ENCODE measurements at regions not wholly inside any gene's neighbourhood (a gene's known extent, or its start where the extent isn't known, plus 50 kb on each side); places are given as distances from the start of the nearest gene placed in this dataset.

DNA sequence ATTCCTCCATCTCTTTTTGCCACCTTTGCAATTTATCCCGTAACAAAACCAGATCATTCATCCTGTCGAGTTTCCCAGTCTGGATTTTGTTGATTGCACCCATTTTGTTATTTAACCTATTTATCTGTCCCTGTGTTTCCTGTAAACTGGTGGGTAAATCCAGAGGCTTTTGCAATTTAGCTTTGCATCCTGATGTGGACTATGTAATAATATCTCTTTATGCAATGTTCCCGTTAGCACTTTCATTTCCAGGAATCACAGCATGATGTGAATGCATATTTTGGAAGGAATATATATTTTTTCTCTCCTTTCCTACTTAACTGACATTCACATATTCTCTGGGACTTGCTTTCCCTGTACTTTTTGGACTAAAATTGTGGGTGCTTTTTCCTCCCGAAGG lies 240.3 kb upstream of the GAS1 start:
- POLR2A ChIA-PET: no interaction called here
- no peak for DNase-seq (ENCODE audit: low read depth, low spot score)
- Histone ChIP-seq H3K9ac (ENCODE audit: low read length) (no peak overlapping the region), H3K4me3 (replicated peaks in 1 of 2; ENCODE audit: low read depth in 1 of 2, low read length in 2 of 2) (no peak overlapping the region), H4K20me1 (ENCODE audit: insufficient read depth) (no peaks in the 10 kb centered on the region), H3K9me2 (ENCODE audit: insufficient read depth) (no peaks in the 10 kb centered on the region), H3K4me2 (ENCODE audit: low read length) (no peak overlapping the region), H3K9me3 (ENCODE audit: control insufficient read depth in 1 of 2, insufficient read depth in 1 of 2, low read depth in 1 of 2, low read length in 2 of 2) (no peaks in the 10 kb centered on the region), H2AFZ (ENCODE audit: low read depth, low read length, poor library complexity, severe bottlenecking) (no peak overlapping the region), H3K27ac (ENCODE audit: low read depth, low read length) (no peak overlapping the region), H3K79me2 (ENCODE audit: insufficient read depth, low read length) (no peaks in the 10 kb centered on the region), H3K4me1 (ENCODE audit: control insufficient read depth in 1 of 2, insufficient read depth in 2 of 2, low read length in 2 of 2) (no peaks in the 10 kb centered on the region), H3K27me3 (ENCODE audit: insufficient read depth, low read length) (peaks cover 32% of the 10 kb centered on the region), H3K36me3 (ENCODE audit: control insufficient read depth in 1 of 2, insufficient read depth in 2 of 2, low read length in 2 of 2) (no peaks in the 10 kb centered on the region)
- no TSS peak for BruUV-seq (replicated peaks)
- RAD21 ChIA-PET (ENCODE audit: low non-redundant PET in 1 of 2, low total read pairs in 2 of 2, uncharacterized antibody in 2 of 2, unreplicated experiment in 2 of 2): no interaction called here
- CTCF ChIA-PET: no interaction called here
- intact Hi-C loops (cut with micrococcal nuclease): no loop called here
- no peak for ATAC-seq
- TF ChIP-seq SIN3A (IDR thresholded peaks at IDR 0.05; ENCODE audit: low read depth) (no peak), ZFX (IDR thresholded peaks at IDR 0.05) (no peak), EZH2phosphoT487 (IDR thresholded peaks at IDR 0.05; ENCODE audit: borderline replicate concordance) (no peak), CEBPB (IDR thresholded peaks at IDR 0.05; ENCODE audit: low read depth) (no peak), SRF (IDR thresholded peaks at IDR 0.05; ENCODE audit: low read depth) (no peak), SP1 (IDR thresholded peaks at IDR 0.05; ENCODE audit: low read depth) (no peak), POLR2AphosphoS5 (IDR thresholded peaks at IDR 0.05; ENCODE audit: low read depth, low read length) (no peak), RAD21 (IDR thresholded peaks at IDR 0.05; ENCODE audit: low read depth) (no peak), EGR1 (IDR thresholded peaks at IDR 0.05; ENCODE audit: low read depth) (no peak), ZNF274 (IDR thresholded peaks at IDR 0.05; ENCODE audit: low read depth, low read length) (no peak), FOSL1 (IDR thresholded peaks at IDR 0.05; ENCODE audit: low read depth) (no peak)
- TF ChIP-seq, protein P1, sequence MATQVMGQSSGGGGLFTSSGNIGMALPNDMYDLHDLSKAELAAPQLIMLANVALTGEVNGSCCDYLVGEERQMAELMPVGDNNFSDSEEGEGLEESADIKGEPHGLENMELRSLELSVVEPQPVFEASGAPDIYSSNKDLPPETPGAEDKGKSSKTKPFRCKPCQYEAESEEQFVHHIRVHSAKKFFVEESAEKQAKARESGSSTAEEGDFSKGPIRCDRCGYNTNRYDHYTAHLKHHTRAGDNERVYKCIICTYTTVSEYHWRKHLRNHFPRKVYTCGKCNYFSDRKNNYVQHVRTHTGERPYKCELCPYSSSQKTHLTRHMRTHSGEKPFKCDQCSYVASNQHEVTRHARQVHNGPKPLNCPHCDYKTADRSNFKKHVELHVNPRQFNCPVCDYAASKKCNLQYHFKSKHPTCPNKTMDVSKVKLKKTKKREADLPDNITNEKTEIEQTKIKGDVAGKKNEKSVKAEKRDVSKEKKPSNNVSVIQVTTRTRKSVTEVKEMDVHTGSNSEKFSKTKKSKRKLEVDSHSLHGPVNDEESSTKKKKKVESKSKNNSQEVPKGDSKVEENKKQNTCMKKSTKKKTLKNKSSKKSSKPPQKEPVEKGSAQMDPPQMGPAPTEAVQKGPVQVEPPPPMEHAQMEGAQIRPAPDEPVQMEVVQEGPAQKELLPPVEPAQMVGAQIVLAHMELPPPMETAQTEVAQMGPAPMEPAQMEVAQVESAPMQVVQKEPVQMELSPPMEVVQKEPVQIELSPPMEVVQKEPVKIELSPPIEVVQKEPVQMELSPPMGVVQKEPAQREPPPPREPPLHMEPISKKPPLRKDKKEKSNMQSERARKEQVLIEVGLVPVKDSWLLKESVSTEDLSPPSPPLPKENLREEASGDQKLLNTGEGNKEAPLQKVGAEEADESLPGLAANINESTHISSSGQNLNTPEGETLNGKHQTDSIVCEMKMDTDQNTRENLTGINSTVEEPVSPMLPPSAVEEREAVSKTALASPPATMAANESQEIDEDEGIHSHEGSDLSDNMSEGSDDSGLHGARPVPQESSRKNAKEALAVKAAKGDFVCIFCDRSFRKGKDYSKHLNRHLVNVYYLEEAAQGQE (IDR thresholded peaks at IDR 0.05; ENCODE audit: low read depth): no peak
- TF ChIP-seq, protein P2, sequence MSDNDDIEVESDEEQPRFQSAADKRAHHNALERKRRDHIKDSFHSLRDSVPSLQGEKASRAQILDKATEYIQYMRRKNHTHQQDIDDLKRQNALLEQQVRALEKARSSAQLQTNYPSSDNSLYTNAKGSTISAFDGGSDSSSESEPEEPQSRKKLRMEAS (IDR thresholded peaks at IDR 0.05): no peak
- TF ChIP-seq, protein P3, sequence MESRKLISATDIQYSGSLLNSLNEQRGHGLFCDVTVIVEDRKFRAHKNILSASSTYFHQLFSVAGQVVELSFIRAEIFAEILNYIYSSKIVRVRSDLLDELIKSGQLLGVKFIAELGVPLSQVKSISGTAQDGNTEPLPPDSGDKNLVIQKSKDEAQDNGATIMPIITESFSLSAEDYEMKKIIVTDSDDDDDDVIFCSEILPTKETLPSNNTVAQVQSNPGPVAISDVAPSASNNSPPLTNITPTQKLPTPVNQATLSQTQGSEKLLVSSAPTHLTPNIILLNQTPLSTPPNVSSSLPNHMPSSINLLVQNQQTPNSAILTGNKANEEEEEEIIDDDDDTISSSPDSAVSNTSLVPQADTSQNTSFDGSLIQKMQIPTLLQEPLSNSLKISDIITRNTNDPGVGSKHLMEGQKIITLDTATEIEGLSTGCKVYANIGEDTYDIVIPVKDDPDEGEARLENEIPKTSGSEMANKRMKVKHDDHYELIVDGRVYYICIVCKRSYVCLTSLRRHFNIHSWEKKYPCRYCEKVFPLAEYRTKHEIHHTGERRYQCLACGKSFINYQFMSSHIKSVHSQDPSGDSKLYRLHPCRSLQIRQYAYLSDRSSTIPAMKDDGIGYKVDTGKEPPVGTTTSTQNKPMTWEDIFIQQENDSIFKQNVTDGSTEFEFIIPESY (IDR thresholded peaks at IDR 0.05; ENCODE audit: extremely low read depth, insufficient replicate concordance, low read length): no peak
- TF ChIP-seq, protein P4, sequence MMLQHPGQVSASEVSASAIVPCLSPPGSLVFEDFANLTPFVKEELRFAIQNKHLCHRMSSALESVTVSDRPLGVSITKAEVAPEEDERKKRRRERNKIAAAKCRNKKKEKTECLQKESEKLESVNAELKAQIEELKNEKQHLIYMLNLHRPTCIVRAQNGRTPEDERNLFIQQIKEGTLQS (IDR thresholded peaks at IDR 0.05): no peak
- TF ChIP-seq, protein P5, sequence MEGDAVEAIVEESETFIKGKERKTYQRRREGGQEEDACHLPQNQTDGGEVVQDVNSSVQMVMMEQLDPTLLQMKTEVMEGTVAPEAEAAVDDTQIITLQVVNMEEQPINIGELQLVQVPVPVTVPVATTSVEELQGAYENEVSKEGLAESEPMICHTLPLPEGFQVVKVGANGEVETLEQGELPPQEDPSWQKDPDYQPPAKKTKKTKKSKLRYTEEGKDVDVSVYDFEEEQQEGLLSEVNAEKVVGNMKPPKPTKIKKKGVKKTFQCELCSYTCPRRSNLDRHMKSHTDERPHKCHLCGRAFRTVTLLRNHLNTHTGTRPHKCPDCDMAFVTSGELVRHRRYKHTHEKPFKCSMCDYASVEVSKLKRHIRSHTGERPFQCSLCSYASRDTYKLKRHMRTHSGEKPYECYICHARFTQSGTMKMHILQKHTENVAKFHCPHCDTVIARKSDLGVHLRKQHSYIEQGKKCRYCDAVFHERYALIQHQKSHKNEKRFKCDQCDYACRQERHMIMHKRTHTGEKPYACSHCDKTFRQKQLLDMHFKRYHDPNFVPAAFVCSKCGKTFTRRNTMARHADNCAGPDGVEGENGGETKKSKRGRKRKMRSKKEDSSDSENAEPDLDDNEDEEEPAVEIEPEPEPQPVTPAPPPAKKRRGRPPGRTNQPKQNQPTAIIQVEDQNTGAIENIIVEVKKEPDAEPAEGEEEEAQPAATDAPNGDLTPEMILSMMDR (IDR thresholded peaks at IDR 0.05 in 2 of 3, conservative IDR thresholded peaks at IDR 0.05 in 1 of 3; ENCODE audit: borderline replicate concordance in 1 of 3, insufficient read depth in 1 of 3, low read depth in 2 of 3, low read length in 2 of 3): no peak

Measured in HCT116 (cell line).